C4-2B (cell line): ENCODE measurements at regions not wholly inside any gene's neighbourhood (a gene's known extent, or its start where the extent isn't known, plus 50 kb on each side); places are given as distances from the start of the nearest gene placed in this dataset.

Experiments
- ZFX ChIP-seq: fragments of 450-650 bp; IDR thresholded peaks from 2 replicates; pipeline ENCODE4 v1.6.1; 2017
- TF ChIP-seq, protein P1 (sequence below): fragments of 450-650 bp; conservative IDR thresholded peaks from 2 replicates; pipeline ENCODE4 v1.5.1; 2017; ENCODE audit warnings: mild to moderate bottlenecking

DNA sequence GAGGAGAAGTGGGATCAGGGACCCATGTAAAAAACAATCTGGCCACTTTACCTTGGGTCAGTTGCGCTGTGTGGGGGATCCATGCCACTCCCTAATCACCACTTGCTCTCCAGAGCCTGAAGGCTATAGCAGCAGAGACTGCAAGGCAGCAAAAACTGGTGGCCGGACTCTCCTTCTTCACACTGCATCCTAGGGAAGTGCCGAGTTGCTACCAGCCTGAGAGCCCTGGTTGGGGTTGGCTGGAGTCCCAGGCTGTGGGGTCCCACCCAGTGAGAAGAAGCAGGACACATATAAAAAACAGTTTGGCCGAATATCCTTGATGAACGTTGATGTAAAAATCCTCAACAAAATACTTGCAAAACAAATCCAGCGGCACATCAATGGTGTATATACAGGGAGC, 341.2 kb downstream of the AEBP2 start:
- TF ChIP-seq, protein P1, sequence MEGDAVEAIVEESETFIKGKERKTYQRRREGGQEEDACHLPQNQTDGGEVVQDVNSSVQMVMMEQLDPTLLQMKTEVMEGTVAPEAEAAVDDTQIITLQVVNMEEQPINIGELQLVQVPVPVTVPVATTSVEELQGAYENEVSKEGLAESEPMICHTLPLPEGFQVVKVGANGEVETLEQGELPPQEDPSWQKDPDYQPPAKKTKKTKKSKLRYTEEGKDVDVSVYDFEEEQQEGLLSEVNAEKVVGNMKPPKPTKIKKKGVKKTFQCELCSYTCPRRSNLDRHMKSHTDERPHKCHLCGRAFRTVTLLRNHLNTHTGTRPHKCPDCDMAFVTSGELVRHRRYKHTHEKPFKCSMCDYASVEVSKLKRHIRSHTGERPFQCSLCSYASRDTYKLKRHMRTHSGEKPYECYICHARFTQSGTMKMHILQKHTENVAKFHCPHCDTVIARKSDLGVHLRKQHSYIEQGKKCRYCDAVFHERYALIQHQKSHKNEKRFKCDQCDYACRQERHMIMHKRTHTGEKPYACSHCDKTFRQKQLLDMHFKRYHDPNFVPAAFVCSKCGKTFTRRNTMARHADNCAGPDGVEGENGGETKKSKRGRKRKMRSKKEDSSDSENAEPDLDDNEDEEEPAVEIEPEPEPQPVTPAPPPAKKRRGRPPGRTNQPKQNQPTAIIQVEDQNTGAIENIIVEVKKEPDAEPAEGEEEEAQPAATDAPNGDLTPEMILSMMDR: no peak
- TF ChIP-seq ZFX: no peak
